ENCODE measurements at regions not wholly inside any gene's neighbourhood (a gene's known extent, or its start where the extent isn't known, plus 50 kb on each side); places are given as distances from the start of the nearest gene placed in this dataset.

DNA sequence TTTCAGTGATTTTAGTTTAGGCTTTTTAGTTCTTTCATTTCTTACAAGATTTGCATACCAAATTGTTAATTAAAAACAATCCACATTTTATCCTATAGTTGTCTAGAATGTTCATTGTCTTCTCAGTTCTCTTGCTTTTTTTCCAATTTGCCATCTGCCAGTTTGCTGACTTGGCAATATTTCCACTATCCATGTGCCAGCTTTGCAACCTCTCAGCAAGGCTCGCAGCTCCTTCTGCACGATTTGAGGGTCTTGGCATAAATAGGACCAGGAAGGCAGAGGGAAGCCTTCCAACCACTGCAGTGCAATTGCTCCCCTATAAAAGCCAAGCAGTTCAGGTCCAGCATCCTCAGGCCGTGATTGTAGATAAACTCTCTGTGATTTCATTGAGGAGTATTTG lies 306.8 kb upstream of the FMN2 start:
- intact Hi-C loops (cut with micrococcal nuclease), result no loop called here
- CTCF ChIA-PET (ENCODE audit: low intra/inter-chr PET ratio), result no interaction called here
- Histone ChIP-seq H3K4me2 (ENCODE audit: insufficient read depth, low read length) (no peak overlapping the region), H3K79me2 (ENCODE audit: control insufficient read depth, insufficient read depth, low read length) (no peaks in the 10 kb centered on the region), H3K27ac (ENCODE audit: extremely low read depth, low read depth, low read length) (no peak overlapping the region), H3K4me1 (replicated peaks in 1 of 2; ENCODE audit: control insufficient read depth in 2 of 2, insufficient read depth in 2 of 2, low read length in 2 of 2) (no peaks in the 10 kb centered on the region), H3K27me3 (ENCODE audit: control insufficient read depth in 2 of 2, insufficient read depth in 2 of 2, low read length in 2 of 2) (no peaks in the 10 kb centered on the region), H3K4me3 (no peak overlapping the region), H4K20me1 (replicated peaks; ENCODE audit: control insufficient read depth, insufficient read depth, low read length) (no peaks in the 10 kb centered on the region), H2AFZ (ENCODE audit: low read depth, low read length) (no peak overlapping the region), H3K9ac (ENCODE audit: insufficient read depth in 1 of 2, low read depth in 2 of 2, low read length in 2 of 2) (no peak overlapping the region), H3K9me1 (ENCODE audit: control insufficient read depth, insufficient read depth, low read length) (no peaks in the 10 kb centered on the region), H3K36me3 (ENCODE audit: control insufficient read depth, insufficient read depth, low read length) (no peaks in the 10 kb centered on the region), H3K9me3 (replicated peaks; ENCODE audit: control insufficient read depth, insufficient read depth, low read depth, low read length) (no peaks in the 10 kb centered on the region)
- BruUV-seq (replicated peaks), result no TSS peak
- 2% methylated on average over 3 of the region's 3 CpGs for WGBS (ENCODE audit: insufficient coverage, low coverage, missing lambda C conversion rate)
- POLR2A ChIA-PET, result interaction anchor here (0.7 kb wide), 1 partner anchor 769 kb away, joined by 3 read pairs; no protein-coding TSS in a partner anchor
- ATAC-seq, result no peak
- no peak for FAIRE-seq
- TF ChIP-seq RBM34 (IDR thresholded peaks at IDR 0.05; ENCODE audit: borderline replicate concordance, insufficient read depth, low read length), result no peak
- TF ChIP-seq SREBF1 (IDR thresholded peaks at IDR 0.05; ENCODE audit: borderline replicate concordance, low read depth, low read length), result no peak
- TF ChIP-seq MAFF (IDR thresholded peaks at IDR 0.05; ENCODE audit: low read length), result peak; percentile 86
- TF ChIP-seq C11orf30 (IDR thresholded peaks at IDR 0.05; ENCODE audit: low read depth), result peak; percentile 62; the same call in 1 of the 2 replicates
- peak; percentile 90 for TF ChIP-seq MAFK (IDR thresholded peaks at IDR 0.05; ENCODE audit: low read length)
- peak; percentile 78 for TF ChIP-seq MAFG (tag; conservative IDR thresholded peaks at IDR 0.05)
- TF ChIP-seq ZNF316 (IDR thresholded peaks at IDR 0.05), result peak; percentile 79
- TF ChIP-seq ZNF75A (CRISPR knock-in tag; IDR thresholded peaks at IDR 0.05), result no peak
- TF ChIP-seq RB1 (IDR thresholded peaks at IDR 0.05; ENCODE audit: low read depth), result no peak
- DNase-seq (ENCODE audit: extremely low read depth in 1 of 4, low spot score in 3 of 4), result no peak
- in situ Hi-C loops (cut with MboI), result no loop called here

DNA sequence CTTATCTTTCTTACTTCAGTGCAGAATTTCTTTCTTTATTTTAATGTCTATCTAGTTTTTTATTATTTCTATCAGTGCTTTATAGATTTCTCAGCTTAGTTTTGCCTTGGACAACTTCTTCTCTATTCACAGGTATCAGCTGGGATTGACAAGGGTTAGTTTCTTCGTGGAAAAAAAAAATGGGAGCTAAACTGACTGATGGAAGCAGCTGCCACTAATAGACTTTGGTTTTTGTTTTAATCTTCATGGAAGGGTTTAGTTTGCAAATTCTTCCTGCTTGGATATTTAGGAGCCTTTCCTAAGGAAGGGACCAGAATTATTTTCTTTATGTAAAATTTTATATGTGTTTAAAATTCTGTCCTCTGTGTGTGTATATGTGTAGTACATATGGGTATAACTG lies 306.1 kb upstream of the FMN2 start:
- intact Hi-C loops (cut with micrococcal nuclease), result no loop called here
- no peaks in the 10 kb centered on the region for H3K36me3 ChIP-seq (ENCODE audit: control insufficient read depth, insufficient read depth, low read length)
- FAIRE-seq, result no peak
- no peaks in the 10 kb centered on the region for H3K4me1 ChIP-seq (replicated peaks in 1 of 2; ENCODE audit: control insufficient read depth in 2 of 2, insufficient read depth in 2 of 2, low read length in 2 of 2)
- H3K9me1 ChIP-seq (ENCODE audit: control insufficient read depth, insufficient read depth, low read length), result no peaks in the 10 kb centered on the region
- ChIA-PET CTCF (ENCODE audit: low intra/inter-chr PET ratio) (no interaction called here), POLR2A (interaction anchor here (0.7 kb wide), 1 partner anchor 769 kb away, joined by 3 read pairs; no protein-coding TSS in a partner anchor)
- ATAC-seq, result no peak
- no TSS peak for BruUV-seq (replicated peaks)
- no peak overlapping the region for H3K4me3 ChIP-seq
- no peaks in the 10 kb centered on the region for H3K79me2 ChIP-seq (ENCODE audit: control insufficient read depth, insufficient read depth, low read length)
- no peak overlapping the region for H3K4me2 ChIP-seq (ENCODE audit: insufficient read depth, low read length)
- no peaks in the 10 kb centered on the region for H3K27me3 ChIP-seq (ENCODE audit: control insufficient read depth in 2 of 2, insufficient read depth in 2 of 2, low read length in 2 of 2)
- H3K9ac ChIP-seq (ENCODE audit: insufficient read depth in 1 of 2, low read depth in 2 of 2, low read length in 2 of 2), result no peak overlapping the region
- DNase-seq (ENCODE audit: extremely low read depth in 1 of 4, low spot score in 3 of 4), result no peak
- no peak overlapping the region for H2AFZ ChIP-seq (ENCODE audit: low read depth, low read length)
- WGBS (ENCODE audit: insufficient coverage, low coverage, missing lambda C conversion rate), result 0% methylated on average over 1 of the region's 1 CpG
- no peaks in the 10 kb centered on the region for H3K9me3 ChIP-seq (replicated peaks; ENCODE audit: control insufficient read depth, insufficient read depth, low read depth, low read length)
- no peak overlapping the region for H3K27ac ChIP-seq (ENCODE audit: extremely low read depth, low read depth, low read length)
- in situ Hi-C loops (cut with MboI), result no loop called here
- H4K20me1 ChIP-seq (replicated peaks; ENCODE audit: control insufficient read depth, insufficient read depth, low read length), result no peaks in the 10 kb centered on the region
- TF ChIP-seq ZNF232 (CRISPR knock-in tag; IDR thresholded peaks at IDR 0.05) (no peak), LARP7 (IDR thresholded peaks at IDR 0.05) (no peak)
- TF ChIP-seq, protein P1, sequence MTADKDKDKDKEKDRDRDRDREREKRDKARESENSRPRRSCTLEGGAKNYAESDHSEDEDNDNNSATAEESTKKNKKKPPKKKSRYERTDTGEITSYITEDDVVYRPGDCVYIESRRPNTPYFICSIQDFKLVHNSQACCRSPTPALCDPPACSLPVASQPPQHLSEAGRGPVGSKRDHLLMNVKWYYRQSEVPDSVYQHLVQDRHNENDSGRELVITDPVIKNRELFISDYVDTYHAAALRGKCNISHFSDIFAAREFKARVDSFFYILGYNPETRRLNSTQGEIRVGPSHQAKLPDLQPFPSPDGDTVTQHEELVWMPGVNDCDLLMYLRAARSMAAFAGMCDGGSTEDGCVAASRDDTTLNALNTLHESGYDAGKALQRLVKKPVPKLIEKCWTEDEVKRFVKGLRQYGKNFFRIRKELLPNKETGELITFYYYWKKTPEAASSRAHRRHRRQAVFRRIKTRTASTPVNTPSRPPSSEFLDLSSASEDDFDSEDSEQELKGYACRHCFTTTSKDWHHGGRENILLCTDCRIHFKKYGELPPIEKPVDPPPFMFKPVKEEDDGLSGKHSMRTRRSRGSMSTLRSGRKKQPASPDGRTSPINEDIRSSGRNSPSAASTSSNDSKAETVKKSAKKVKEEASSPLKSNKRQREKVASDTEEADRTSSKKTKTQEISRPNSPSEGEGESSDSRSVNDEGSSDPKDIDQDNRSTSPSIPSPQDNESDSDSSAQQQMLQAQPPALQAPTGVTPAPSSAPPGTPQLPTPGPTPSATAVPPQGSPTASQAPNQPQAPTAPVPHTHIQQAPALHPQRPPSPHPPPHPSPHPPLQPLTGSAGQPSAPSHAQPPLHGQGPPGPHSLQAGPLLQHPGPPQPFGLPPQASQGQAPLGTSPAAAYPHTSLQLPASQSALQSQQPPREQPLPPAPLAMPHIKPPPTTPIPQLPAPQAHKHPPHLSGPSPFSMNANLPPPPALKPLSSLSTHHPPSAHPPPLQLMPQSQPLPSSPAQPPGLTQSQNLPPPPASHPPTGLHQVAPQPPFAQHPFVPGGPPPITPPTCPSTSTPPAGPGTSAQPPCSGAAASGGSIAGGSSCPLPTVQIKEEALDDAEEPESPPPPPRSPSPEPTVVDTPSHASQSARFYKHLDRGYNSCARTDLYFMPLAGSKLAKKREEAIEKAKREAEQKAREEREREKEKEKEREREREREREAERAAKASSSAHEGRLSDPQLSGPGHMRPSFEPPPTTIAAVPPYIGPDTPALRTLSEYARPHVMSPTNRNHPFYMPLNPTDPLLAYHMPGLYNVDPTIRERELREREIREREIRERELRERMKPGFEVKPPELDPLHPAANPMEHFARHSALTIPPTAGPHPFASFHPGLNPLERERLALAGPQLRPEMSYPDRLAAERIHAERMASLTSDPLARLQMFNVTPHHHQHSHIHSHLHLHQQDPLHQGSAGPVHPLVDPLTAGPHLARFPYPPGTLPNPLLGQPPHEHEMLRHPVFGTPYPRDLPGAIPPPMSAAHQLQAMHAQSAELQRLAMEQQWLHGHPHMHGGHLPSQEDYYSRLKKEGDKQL (CRISPR knock-in tag; IDR thresholded peaks at IDR 0.05; ENCODE audit: borderline replicate concordance), result no peak

Measured in K562 (cell line).